ENCODE measurements at regions not wholly inside any gene's neighbourhood (a gene's known extent, or its start where the extent isn't known, plus 50 kb on each side); places are given as distances from the start of the nearest gene placed in this dataset.

DNA sequence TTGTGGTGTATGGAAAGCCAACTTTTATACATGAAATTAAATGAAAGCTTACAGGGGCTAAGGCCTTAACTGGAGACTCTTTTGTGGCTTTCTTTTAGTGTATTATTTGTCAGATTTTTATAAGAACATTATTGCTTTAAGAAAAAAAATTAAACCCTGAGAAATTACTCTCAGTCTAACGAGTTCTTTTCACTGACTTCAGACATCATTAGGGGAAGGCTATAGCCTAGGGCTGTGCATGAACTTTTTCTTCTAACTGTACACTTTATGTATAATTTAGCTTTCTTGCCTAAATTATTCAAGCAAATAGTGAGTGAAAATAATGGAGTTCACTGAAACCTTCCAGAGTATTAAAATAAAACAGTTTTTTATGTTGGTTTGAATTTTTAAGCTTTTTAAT is 151.1 kb upstream of the MEIS1 start (continued):
- TF ChIP-seq, protein P1, sequence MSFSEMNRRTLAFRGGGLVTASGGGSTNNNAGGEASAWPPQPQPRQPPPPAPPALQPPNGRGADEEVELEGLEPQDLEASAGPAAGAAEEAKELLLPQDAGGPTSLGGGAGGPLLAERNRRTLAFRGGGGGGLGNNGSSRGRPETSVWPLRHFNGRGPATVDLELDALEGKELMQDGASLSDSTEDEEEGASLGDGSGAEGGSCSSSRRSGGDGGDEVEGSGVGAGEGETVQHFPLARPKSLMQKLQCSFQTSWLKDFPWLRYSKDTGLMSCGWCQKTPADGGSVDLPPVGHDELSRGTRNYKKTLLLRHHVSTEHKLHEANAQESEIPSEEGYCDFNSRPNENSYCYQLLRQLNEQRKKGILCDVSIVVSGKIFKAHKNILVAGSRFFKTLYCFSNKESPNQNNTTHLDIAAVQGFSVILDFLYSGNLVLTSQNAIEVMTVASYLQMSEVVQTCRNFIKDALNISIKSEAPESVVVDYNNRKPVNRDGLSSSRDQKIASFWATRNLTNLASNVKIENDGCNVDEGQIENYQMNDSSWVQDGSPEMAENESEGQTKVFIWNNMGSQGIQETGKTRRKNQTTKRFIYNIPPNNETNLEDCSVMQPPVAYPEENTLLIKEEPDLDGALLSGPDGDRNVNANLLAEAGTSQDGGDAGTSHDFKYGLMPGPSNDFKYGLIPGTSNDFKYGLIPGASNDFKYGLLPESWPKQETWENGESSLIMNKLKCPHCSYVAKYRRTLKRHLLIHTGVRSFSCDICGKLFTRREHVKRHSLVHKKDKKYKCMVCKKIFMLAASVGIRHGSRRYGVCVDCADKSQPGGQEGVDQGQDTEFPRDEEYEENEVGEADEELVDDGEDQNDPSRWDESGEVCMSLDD (CRISPR knock-in tag; IDR thresholded peaks at IDR 0.05; ENCODE audit: borderline replicate concordance), result no peak
- TF ChIP-seq NKX3-1 (CRISPR knock-in tag; IDR thresholded peaks at IDR 0.05), result no peak
- no peak for TF ChIP-seq NCOA2 (CRISPR knock-in tag; IDR thresholded peaks at IDR 0.05)
- TF ChIP-seq, protein P2, sequence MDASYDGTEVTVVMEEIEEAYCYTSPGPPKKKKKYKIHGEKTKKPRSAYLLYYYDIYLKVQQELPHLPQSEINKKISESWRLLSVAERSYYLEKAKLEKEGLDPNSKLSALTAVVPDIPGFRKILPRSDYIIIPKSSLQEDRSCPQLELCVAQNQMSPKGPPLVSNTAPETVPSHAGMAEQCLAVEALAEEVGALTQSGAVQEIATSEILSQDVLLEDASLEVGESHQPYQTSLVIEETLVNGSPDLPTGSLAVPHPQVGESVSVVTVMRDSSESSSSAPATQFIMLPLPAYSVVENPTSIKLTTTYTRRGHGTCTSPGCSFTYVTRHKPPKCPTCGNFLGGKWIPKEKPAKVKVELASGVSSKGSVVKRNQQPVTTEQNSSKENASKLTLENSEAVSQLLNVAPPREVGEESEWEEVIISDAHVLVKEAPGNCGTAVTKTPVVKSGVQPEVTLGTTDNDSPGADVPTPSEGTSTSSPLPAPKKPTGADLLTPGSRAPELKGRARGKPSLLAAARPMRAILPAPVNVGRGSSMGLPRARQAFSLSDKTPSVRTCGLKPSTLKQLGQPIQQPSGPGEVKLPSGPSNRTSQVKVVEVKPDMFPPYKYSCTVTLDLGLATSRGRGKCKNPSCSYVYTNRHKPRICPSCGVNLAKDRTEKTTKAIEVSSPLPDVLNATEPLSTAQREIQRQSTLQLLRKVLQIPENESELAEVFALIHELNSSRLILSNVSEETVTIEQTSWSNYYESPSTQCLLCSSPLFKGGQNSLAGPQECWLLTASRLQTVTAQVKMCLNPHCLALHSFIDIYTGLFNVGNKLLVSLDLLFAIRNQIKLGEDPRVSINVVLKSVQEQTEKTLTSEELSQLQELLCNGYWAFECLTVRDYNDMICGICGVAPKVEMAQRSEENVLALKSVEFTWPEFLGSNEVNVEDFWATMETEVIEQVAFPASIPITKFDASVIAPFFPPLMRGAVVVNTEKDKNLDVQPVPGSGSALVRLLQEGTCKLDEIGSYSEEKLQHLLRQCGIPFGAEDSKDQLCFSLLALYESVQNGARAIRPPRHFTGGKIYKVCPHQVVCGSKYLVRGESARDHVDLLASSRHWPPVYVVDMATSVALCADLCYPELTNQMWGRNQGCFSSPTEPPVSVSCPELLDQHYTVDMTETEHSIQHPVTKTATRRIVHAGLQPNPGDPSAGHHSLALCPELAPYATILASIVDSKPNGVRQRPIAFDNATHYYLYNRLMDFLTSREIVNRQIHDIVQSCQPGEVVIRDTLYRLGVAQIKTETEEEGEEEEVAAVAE (CRISPR knock-in tag; IDR thresholded peaks at IDR 0.05; ENCODE audit: borderline replicate concordance), result no peak
- TF ChIP-seq BCL6 (CRISPR knock-in tag; IDR thresholded peaks at IDR 0.05), result no peak
- no peak for TF ChIP-seq PLRG1 (conservative IDR thresholded peaks at IDR 0.05)

DNA sequence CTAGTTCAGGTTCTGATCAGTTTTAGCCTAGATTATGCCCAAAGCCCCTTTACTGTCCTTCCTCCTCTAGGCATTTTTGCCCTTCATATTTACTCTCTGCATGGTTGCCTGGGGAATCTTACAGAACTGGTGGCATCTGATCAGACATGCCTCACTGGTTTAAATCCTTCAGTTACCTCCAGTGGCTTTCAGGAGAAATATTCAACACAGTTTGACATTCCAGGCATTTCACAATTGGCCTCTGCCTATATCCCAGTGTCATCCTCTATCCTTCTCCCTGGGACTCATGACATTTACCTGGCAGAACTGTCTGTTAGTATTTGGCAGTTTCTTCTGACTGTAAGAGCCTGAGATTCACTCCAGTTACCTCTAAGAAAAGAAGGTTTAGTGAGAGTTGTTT is 152.9 kb upstream of the MEIS1 start:
- Histone ChIP-seq H3K4me2 (ENCODE audit: low read depth, low read length) (no peak overlapping the region), H2AFZ (ENCODE audit: low read length) (no peak overlapping the region), H3K4me3 (replicated peaks in 1 of 3; ENCODE audit: insufficient read depth in 1 of 3, low read depth in 2 of 3, low read length in 3 of 3) (no peak overlapping the region), H4K20me1 (ENCODE audit: insufficient read depth, low read length) (no peaks in the 10 kb centered on the region), H3K27ac (ENCODE audit: extremely low read length, insufficient read depth, low read length) (no peak overlapping the region), H3K9ac (ENCODE audit: insufficient read depth, low read depth, low read length) (no peak overlapping the region), H3K9me3 (ENCODE audit: low read length) (no peaks in the 10 kb centered on the region), H3K27me3 (ENCODE audit: control insufficient read depth in 1 of 2, insufficient read depth in 2 of 2, low read length in 2 of 2) (no peaks in the 10 kb centered on the region), H3K36me3 (replicated peaks in 1 of 2; ENCODE audit: control insufficient read depth in 1 of 2, insufficient read depth in 2 of 2, low read length in 2 of 2) (no peaks in the 10 kb centered on the region), H3K79me2 (ENCODE audit: insufficient read depth, low read length) (no peaks in the 10 kb centered on the region), H3K4me1 (ENCODE audit: insufficient read depth, low read length) (no peaks in the 10 kb centered on the region)
- DNase-seq (ENCODE audit: low spot score), result no peak
- no peak for TF ChIP-seq RNF2 (conservative IDR thresholded peaks at IDR 0.05; ENCODE audit: low read depth)
- no peak for TF ChIP-seq TMF1 (CRISPR knock-in tag; IDR thresholded peaks at IDR 0.05; ENCODE audit: low read depth)
- TF ChIP-seq NFATC3 (CRISPR knock-in tag; IDR thresholded peaks at IDR 0.05), result no peak
- TF ChIP-seq ZNF317 (CRISPR knock-in tag; IDR thresholded peaks at IDR 0.05), result no peak
- TF ChIP-seq ZFP41 (CRISPR knock-in tag; IDR thresholded peaks at IDR 0.05; ENCODE audit: borderline replicate concordance), result no peak
- TF ChIP-seq NKX3-1 (CRISPR knock-in tag; IDR thresholded peaks at IDR 0.05), result no peak
- no peak for TF ChIP-seq CBX2 (IDR thresholded peaks at IDR 0.05; ENCODE audit: low read depth, low read length)
- TF ChIP-seq CBX2 (CRISPR knock-in tag; IDR thresholded peaks at IDR 0.05; ENCODE audit: low read depth), result no peak
- POLR2A ChIA-PET, result no interaction called here
- in situ Hi-C loops (cut with HindIII; ENCODE audit: extremely low pct_ligation_motif_present, low pct_unique_long_range_greater_than_20kb) (no loop called here), intact Hi-C loops (cut with micrococcal nuclease; ENCODE audit: unreplicated experiment) (no loop called here)
- no peak for FAIRE-seq
- no TSS peak for BruUV-seq (replicated peaks)
- no peak for ATAC-seq
- CTCF ChIA-PET (ENCODE audit: low intra/inter-chr PET ratio, low total read pairs), result no interaction called here
